ENCODE measurements at regions not wholly inside any gene's neighbourhood (a gene's known extent, or its start where the extent isn't known, plus 50 kb on each side); places are given as distances from the start of the nearest gene placed in this dataset.

GRCh38 chr10:44309361-44309760 is 75.5 kb downstream of the CXCL12 start:
- ChIA-PET CTCF (no interaction called here), POLR2A (no interaction called here)
- intact Hi-C loops (cut with micrococcal nuclease): no loop called here
- Mint-ChIP-seq H3K27me3 (peaks cover 13% of the 10 kb centered on the region), H3K27ac (no peak overlapping the region), H3K4me3 (no peak overlapping the region), H3K36me3 (ENCODE audit: low read depth) (no peaks in the 10 kb centered on the region), H3K4me1 (peaks cover 4% of the 10 kb centered on the region), H3K9me3 (peaks cover under 1% of the 10 kb centered on the region)
- ATAC-seq (ENCODE audit: low read depth): no peak
- no peak for DNase-seq
- TF ChIP-seq CTCF (IDR thresholded peaks at IDR 0.05): no peak

GRCh38 chr10:44308935-44309334 is 76.0 kb downstream of the CXCL12 start:
- H3K4me1 Mint-ChIP-seq: peaks cover 4% of the 10 kb centered on the region
- DNase-seq: no peak
- no peak overlapping the region for H3K4me3 Mint-ChIP-seq
- POLR2A ChIA-PET: no interaction called here
- ATAC-seq (ENCODE audit: low read depth): no peak
- H3K36me3 Mint-ChIP-seq (ENCODE audit: low read depth): no peaks in the 10 kb centered on the region
- no peak overlapping the region for H3K27ac Mint-ChIP-seq
- no peak for TF ChIP-seq CTCF (IDR thresholded peaks at IDR 0.05)
- peaks cover 13% of the 10 kb centered on the region for H3K27me3 Mint-ChIP-seq
- H3K9me3 Mint-ChIP-seq: peaks cover 5% of the 10 kb centered on the region
- intact Hi-C loops (cut with micrococcal nuclease): no loop called here
- CTCF ChIA-PET: no interaction called here

DNA sequence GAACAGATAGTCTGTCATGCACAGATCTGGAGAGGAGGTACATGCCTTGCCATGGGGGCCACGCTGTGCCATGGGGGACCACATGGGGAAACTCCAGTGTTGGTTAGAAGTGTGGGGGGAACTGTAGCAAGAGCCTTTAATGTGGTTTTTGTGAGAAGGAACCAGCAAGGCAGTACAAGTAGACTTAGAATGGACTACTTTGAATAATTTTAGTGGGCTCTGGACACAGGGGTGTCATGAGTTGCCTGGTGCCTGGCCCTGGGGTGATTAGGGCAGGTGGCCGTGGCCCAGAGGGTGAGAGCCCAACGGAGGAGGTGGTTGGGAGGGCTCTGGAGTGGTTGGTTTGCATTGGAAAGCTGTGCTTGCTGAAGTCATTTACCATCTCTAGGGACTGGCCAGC is 77.2 kb downstream of the CXCL12 start:
- Mint-ChIP-seq H3K27ac (no peak overlapping the region), H3K27me3 (peaks cover 13% of the 10 kb centered on the region), H3K9me3 (peaks cover 5% of the 10 kb centered on the region), H3K36me3 (ENCODE audit: low read depth) (no peaks in the 10 kb centered on the region), H3K4me3 (no peak overlapping the region), H3K4me1 (peaks cover 4% of the 10 kb centered on the region)
- intact Hi-C loops (cut with micrococcal nuclease): loop anchor here (2.0 kb wide), 1 partner anchor 549 kb away; no protein-coding TSS in a partner anchor
- CTCF ChIA-PET: no interaction called here
- POLR2A ChIA-PET: no interaction called here
- DNase-seq (no peak), ATAC-seq (ENCODE audit: low read depth) (no peak)
- TF ChIP-seq CTCF (IDR thresholded peaks at IDR 0.05): no peak

- ATAC-seq (ENCODE audit: low read depth) (no peak), DNase-seq (no peak)
- intact Hi-C loops (cut with micrococcal nuclease): loop anchor here (2.0 kb wide), 1 partner anchor 550 kb away; no protein-coding TSS in a partner anchor
- POLR2A ChIA-PET: no interaction called here
- H3K4me1 Mint-ChIP-seq: peaks cover 4% of the 10 kb centered on the region
- H3K4me3 Mint-ChIP-seq: no peak overlapping the region
- CTCF ChIA-PET: no interaction called here
- TF ChIP-seq CTCF (IDR thresholded peaks at IDR 0.05): no peak
- H3K27ac Mint-ChIP-seq: no peak overlapping the region
- peaks cover 6% of the 10 kb centered on the region for H3K27me3 Mint-ChIP-seq
- no peaks in the 10 kb centered on the region for H3K36me3 Mint-ChIP-seq (ENCODE audit: low read depth)
- H3K9me3 Mint-ChIP-seq: peaks cover 5% of the 10 kb centered on the region
Measured at GRCh38 chr10:44306762-44307161, 78.1 kb downstream of the CXCL12 start.

DNA sequence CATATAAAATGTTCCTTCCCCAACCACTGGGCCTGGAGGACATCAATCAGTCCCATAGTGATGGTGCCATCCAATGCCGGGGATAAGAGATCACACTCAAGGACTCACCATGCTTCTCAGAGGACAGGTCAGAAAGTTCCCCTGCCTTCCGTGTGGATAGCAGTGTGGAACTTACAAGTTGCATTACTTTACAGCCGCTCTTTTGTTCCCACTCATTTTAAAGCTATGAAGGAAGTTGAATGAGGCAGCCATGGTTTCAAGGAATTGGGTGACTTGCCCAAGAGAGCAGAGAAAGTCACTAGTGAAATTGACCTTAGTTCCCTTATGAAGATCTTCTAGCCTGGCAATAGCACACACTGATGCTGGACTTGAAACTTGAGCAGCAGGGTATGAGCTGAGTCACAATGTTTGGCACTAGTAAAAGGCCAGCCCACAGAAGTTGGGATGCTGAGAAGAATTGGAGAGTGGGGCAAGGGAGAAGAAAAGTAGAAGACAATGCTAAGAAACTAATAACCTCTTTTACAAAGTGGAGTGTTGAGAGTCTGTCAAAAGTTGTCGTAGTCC is 78.7 kb downstream of the CXCL12 start:
- intact Hi-C loops (cut with micrococcal nuclease): loop anchor here (2.0 kb wide), 1 partner anchor 551 kb away; no protein-coding TSS in a partner anchor

More for the DNA sequence above, 78.7 kb downstream of the CXCL12 start:
- H3K27me3 Mint-ChIP-seq: peaks cover 1% of the 10 kb centered on the region
- H3K4me3 Mint-ChIP-seq: no peak overlapping the region
- DNase-seq: no peak
- POLR2A ChIA-PET: no interaction called here
- no peak overlapping the region for H3K27ac Mint-ChIP-seq
- no peaks in the 10 kb centered on the region for H3K36me3 Mint-ChIP-seq (ENCODE audit: low read depth)
- H3K9me3 Mint-ChIP-seq: peaks cover 5% of the 10 kb centered on the region
- peaks cover 1% of the 10 kb centered on the region for H3K4me1 Mint-ChIP-seq
- TF ChIP-seq CTCF (IDR thresholded peaks at IDR 0.05): no peak
- CTCF ChIA-PET: no interaction called here
- ATAC-seq (ENCODE audit: low read depth): no peak
